H9 (cell line): ENCODE measurements at regions not wholly inside any gene's neighbourhood (a gene's known extent, or its start where the extent isn't known, plus 50 kb on each side); places are given as distances from the start of the nearest gene placed in this dataset.

Experiments used
- DNase-seq: peaks from one replicate; pipeline ENCODE4 v3.0.0-alpha.2; 2017
- H2AFZ ChIP-seq: one replicate; pipeline ENCODE4 v1.6.1; 2013; ENCODE audit warnings: mild to moderate bottlenecking, low read length, control low read depth, moderate library complexity
- H2AK5ac ChIP-seq: 2 replicates; pipeline ENCODE4 v1.6.1; 2013; ENCODE audit warnings: low read length, control low read depth, mixed read lengths; ENCODE audit not compliant: insufficient read length
- H2BK120ac ChIP-seq: one replicate; pipeline ENCODE4 v1.6.1; 2013; ENCODE audit warnings: low read depth, mild to moderate bottlenecking, low read length, control low read depth, inconsistent platforms; ENCODE audit not compliant: poor library complexity, severe bottlenecking
- H2BK12ac ChIP-seq: 2 replicates; pipeline ENCODE4 v1.6.1; 2013; ENCODE audit warnings: low read length, control low read depth, mixed read lengths, low read depth; ENCODE audit not compliant: insufficient read length
- H2BK15ac ChIP-seq: 2 replicates; pipeline ENCODE4 v1.6.1; 2013; ENCODE audit warnings: low read depth, low read length, control low read depth
- H2BK20ac ChIP-seq: one replicate; pipeline ENCODE4 v1.6.1; 2013; ENCODE audit warnings: low read depth, mild to moderate bottlenecking, low read length, control low read depth, inconsistent platforms; ENCODE audit not compliant: poor library complexity, severe bottlenecking
- H2BK5ac ChIP-seq: 2 replicates; pipeline ENCODE4 v1.6.1; 2013; ENCODE audit warnings: low read length, control low read depth, mixed read lengths; ENCODE audit not compliant: insufficient read length
- H3K14ac ChIP-seq: 2 replicates; pipeline ENCODE4 v1.6.1; 2013; ENCODE audit warnings: low read length, control low read depth; ENCODE audit not compliant: insufficient read depth
- H3K18ac ChIP-seq: 2 replicates; pipeline ENCODE4 v1.6.1; 2013; ENCODE audit warnings: low read depth, mild to moderate bottlenecking, mixed read lengths, low read length, control low read depth; ENCODE audit not compliant: insufficient read length
- H3K23ac ChIP-seq: 2 replicates; pipeline ENCODE4 v1.6.1; 2013; ENCODE audit warnings: low read length, control low read depth, mixed read lengths, low read depth; ENCODE audit not compliant: insufficient read length
- H3K23me2 ChIP-seq: 2 replicates; pipeline ENCODE4 v1.6.1; 2013; ENCODE audit warnings: low read depth, mild to moderate bottlenecking, mixed read lengths, low read length, control low read depth; ENCODE audit not compliant: insufficient read length, poor library complexity, severe bottlenecking
- H3K27ac ChIP-seq: 2 replicates; pipeline ENCODE4 v1.5.1; 2013; ENCODE audit warnings: low read length, control low read depth, mixed read lengths, low read depth; ENCODE audit not compliant: insufficient read length
- H3K27me3 ChIP-seq: 2 replicates; pipeline ENCODE4 v1.6.1; 2013; ENCODE audit warnings: low read length, control low read depth, inconsistent platforms; ENCODE audit not compliant: insufficient read depth
- H3K4ac ChIP-seq: 2 replicates; pipeline ENCODE4 v1.6.1; 2013; ENCODE audit warnings: low read depth, mild to moderate bottlenecking, control low read depth, inconsistent platforms, low read length, moderate library complexity
- H3K4me1 ChIP-seq: 2 replicates; pipeline ENCODE4 v1.6.1; 2013; ENCODE audit warnings: low read length, control low read depth, inconsistent platforms; ENCODE audit not compliant: insufficient read depth
- H3K4me2 ChIP-seq: 2 replicates; pipeline ENCODE4 v1.6.1; 2013; ENCODE audit warnings: low read length, control low read depth, mixed read lengths; ENCODE audit not compliant: insufficient read length, insufficient read depth
- H3K56ac ChIP-seq: 2 replicates; pipeline ENCODE4 v1.6.1; 2013; ENCODE audit warnings: low read depth, mild to moderate bottlenecking, mixed read lengths, low read length, control low read depth; ENCODE audit not compliant: insufficient read length
- H3K79me1 ChIP-seq: 2 replicates; pipeline ENCODE4 v1.6.1; 2013; ENCODE audit warnings: low read depth, mild to moderate bottlenecking, moderate library complexity, low read length, control low read depth, inconsistent platforms; ENCODE audit not compliant: insufficient read depth, poor library complexity, severe bottlenecking
- H3K79me2 ChIP-seq: 2 replicates; pipeline ENCODE4 v1.6.1; 2013; ENCODE audit warnings: low read length, control low read depth, inconsistent platforms; ENCODE audit not compliant: insufficient read depth
- H3K9ac ChIP-seq: 2 replicates; pipeline ENCODE4 v1.6.1; 2013; ENCODE audit warnings: low read length, control low read depth, mixed read lengths; ENCODE audit not compliant: insufficient read length; ENCODE audit errors: extremely low read depth
- H3K9me3 ChIP-seq: one replicate; pipeline ENCODE4 v1.6.1; 2013; ENCODE audit warnings: low read depth, low read length, inconsistent platforms; ENCODE audit not compliant: control insufficient read depth
- H3T11ph ChIP-seq: one replicate; pipeline ENCODE4 v1.6.1; 2013; ENCODE audit warnings: mild to moderate bottlenecking, low read length, control low read depth, inconsistent platforms
- H4K20me1 ChIP-seq: one replicate; pipeline ENCODE4 v1.6.1; 2013; ENCODE audit not compliant: control insufficient read depth, insufficient read length, insufficient read depth
- H4K5ac ChIP-seq: 2 replicates; pipeline ENCODE4 v1.6.1; 2013; ENCODE audit warnings: low read depth, mild to moderate bottlenecking, mixed read lengths, low read length, control low read depth; ENCODE audit not compliant: insufficient read length
- H4K8ac ChIP-seq: replicated peaks from 2 replicates; pipeline ENCODE4 v1.6.1; 2013; ENCODE audit warnings: low read length, control low read depth, mixed read lengths, low read depth; ENCODE audit not compliant: insufficient read length
- H4K91ac ChIP-seq: 2 replicates; pipeline ENCODE4 v1.6.1; 2013; ENCODE audit warnings: low read depth, mild to moderate bottlenecking, moderate library complexity, mixed read lengths, low read length, control low read depth; ENCODE audit not compliant: insufficient read length
- H3K27ac Mint-ChIP-seq, 3 experiments: 2 replicates in 2 of 3; 3 replicates in 1 of 3; pipeline ENCODE4 v1.8.0; 2020 to 2021; ENCODE audit warnings: mixed read lengths in 3 of 3, mild to moderate bottlenecking in 1 of 3, moderate library complexity in 1 of 3
- H3K27me3 Mint-ChIP-seq: 2 replicates; pipeline ENCODE4 v1.8.0; 2021; ENCODE audit warnings: low read depth, mild to moderate bottlenecking, moderate library complexity, mixed read lengths
- H3K36me3 Mint-ChIP-seq, 3 experiments: 2 replicates in 2 of 3; 3 replicates in 1 of 3; pipeline ENCODE4 v1.8.0; 2020 to 2021; ENCODE audit warnings: low read depth in 3 of 3, mixed read lengths in 3 of 3; ENCODE audit not compliant: insufficient read depth in 1 of 3
- H3K4me1 Mint-ChIP-seq, 2 experiments: 2 replicates each; pipeline ENCODE4 v1.8.0; 2020; ENCODE audit warnings: mixed read lengths in 2 of 2
- H3K4me3 Mint-ChIP-seq, 2 experiments: 2 replicates in 1 of 2; 3 replicates in 1 of 2; pipeline ENCODE4 v1.8.0; 2020 to 2021; ENCODE audit warnings: mild to moderate bottlenecking in 2 of 2, mixed read lengths in 2 of 2, moderate library complexity in 1 of 2
- H3K9me3 Mint-ChIP-seq, 2 experiments: 2 replicates in 1 of 2; 3 replicates in 1 of 2; pipeline ENCODE4 v1.8.0; 2020; ENCODE audit warnings: mild to moderate bottlenecking in 2 of 2, mixed read lengths in 2 of 2, moderate library complexity in 1 of 2
- TF ChIP-seq, protein P1 (sequence below): fragments of 200-600 bp; sonication (generic); conservative IDR thresholded peaks from 3 replicates; pipeline ENCODE4 v1.8.0; 2021; ENCODE audit warnings: antibody characterized with exemption, mild to moderate bottlenecking

DNA sequence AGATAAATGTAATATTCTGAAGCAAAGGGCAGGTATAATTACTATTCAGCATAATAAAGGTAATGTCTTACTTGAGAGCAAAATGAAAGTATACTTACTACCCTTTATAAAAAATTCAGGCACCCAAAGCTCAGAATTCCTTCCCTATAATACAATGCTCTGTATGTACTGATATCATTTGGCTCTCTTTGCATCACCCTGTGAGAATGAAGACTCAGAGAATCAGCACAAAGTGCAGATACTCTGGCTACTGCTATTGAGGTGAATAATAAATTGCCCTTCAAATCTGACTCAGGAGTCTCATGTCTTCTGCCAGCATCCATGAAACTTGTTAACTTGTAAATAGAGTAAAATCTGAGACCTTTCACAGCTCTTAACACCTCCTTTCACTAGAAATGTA is 108.5 kb upstream of the KCTD3 start:
- Histone ChIP-seq H3K79me2 (no peaks in the 10 kb centered on the region), H4K8ac (no peak overlapping the region), H3K4me1 (no peaks in the 10 kb centered on the region), H3K14ac (no peak overlapping the region), H3K56ac (no peak overlapping the region), H3K9ac (no peak overlapping the region), H3K4me2 (no peak overlapping the region), H2BK120ac (no peak overlapping the region), H4K91ac (no peak overlapping the region), H2BK5ac (no peak overlapping the region), H3K23ac (no peak overlapping the region), H3T11ph (no peak overlapping the region), H3K23me2 (no peaks in the 10 kb centered on the region), H4K20me1 (no peaks in the 10 kb centered on the region), H3K27me3 (no peaks in the 10 kb centered on the region), H2BK20ac (no peak overlapping the region), H2BK12ac (no peak overlapping the region), H3K27ac (no peak overlapping the region), H3K4ac (no peak overlapping the region), H2AK5ac (no peak overlapping the region), H3K79me1 (no peaks in the 10 kb centered on the region), H2AFZ (no peak overlapping the region), H3K18ac (no peak overlapping the region), H2BK15ac (no peak overlapping the region), H4K5ac (no peak overlapping the region), H3K9me3 (no peaks in the 10 kb centered on the region)
- TF ChIP-seq, protein P1, sequence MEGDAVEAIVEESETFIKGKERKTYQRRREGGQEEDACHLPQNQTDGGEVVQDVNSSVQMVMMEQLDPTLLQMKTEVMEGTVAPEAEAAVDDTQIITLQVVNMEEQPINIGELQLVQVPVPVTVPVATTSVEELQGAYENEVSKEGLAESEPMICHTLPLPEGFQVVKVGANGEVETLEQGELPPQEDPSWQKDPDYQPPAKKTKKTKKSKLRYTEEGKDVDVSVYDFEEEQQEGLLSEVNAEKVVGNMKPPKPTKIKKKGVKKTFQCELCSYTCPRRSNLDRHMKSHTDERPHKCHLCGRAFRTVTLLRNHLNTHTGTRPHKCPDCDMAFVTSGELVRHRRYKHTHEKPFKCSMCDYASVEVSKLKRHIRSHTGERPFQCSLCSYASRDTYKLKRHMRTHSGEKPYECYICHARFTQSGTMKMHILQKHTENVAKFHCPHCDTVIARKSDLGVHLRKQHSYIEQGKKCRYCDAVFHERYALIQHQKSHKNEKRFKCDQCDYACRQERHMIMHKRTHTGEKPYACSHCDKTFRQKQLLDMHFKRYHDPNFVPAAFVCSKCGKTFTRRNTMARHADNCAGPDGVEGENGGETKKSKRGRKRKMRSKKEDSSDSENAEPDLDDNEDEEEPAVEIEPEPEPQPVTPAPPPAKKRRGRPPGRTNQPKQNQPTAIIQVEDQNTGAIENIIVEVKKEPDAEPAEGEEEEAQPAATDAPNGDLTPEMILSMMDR: no peak
- H3K9me3 Mint-ChIP-seq: no peaks in the 10 kb centered on the region
- no peaks in the 10 kb centered on the region for H3K36me3 Mint-ChIP-seq
- H3K4me1 Mint-ChIP-seq: peaks cover 0 to 7% of the 10 kb centered on the region in 2 experiments; a peak in 2 of 4 replicates
- no peak overlapping the region for H3K27ac Mint-ChIP-seq
- DNase-seq: no peak
- H3K4me3 Mint-ChIP-seq: no peak overlapping the region
- no peaks in the 10 kb centered on the region for H3K27me3 Mint-ChIP-seq
